GM06990 (cell line): ENCODE measurements at regions not wholly inside any gene's neighbourhood (a gene's known extent, or its start where the extent isn't known, plus 50 kb on each side); places are given as distances from the start of the nearest gene placed in this dataset.

Experiments
- DNase-seq: peaks from one replicate; pipeline ENCODE4 v3.0.0-alpha.2; 2011; ENCODE audit not compliant: insufficient read length; ENCODE audit errors: extremely low read depth
- H3K27me3 ChIP-seq: replicated peaks from 2 replicates; pipeline ENCODE4 v1.6.0; 2011; ENCODE audit warnings: low read length; ENCODE audit not compliant: control insufficient read depth, insufficient read depth
- H3K36me3 ChIP-seq: 2 replicates; pipeline ENCODE4 v1.5.1; 2011; ENCODE audit warnings: low read length; ENCODE audit not compliant: control insufficient read depth, insufficient read depth
- H3K4me3 ChIP-seq: replicated peaks from 2 replicates; pipeline ENCODE4 v1.5.1; 2011; ENCODE audit warnings: low read depth, mild to moderate bottlenecking, control low read depth, low read length
- TF ChIP-seq, protein P1 (sequence below): IDR thresholded peaks from 2 replicates; pipeline ENCODE4 v1.5.1; 2011; ENCODE audit warnings: low read length, control low read depth, mild to moderate bottlenecking, inconsistent platforms; ENCODE audit not compliant: insufficient read depth, poor library complexity, severe bottlenecking

DNA sequence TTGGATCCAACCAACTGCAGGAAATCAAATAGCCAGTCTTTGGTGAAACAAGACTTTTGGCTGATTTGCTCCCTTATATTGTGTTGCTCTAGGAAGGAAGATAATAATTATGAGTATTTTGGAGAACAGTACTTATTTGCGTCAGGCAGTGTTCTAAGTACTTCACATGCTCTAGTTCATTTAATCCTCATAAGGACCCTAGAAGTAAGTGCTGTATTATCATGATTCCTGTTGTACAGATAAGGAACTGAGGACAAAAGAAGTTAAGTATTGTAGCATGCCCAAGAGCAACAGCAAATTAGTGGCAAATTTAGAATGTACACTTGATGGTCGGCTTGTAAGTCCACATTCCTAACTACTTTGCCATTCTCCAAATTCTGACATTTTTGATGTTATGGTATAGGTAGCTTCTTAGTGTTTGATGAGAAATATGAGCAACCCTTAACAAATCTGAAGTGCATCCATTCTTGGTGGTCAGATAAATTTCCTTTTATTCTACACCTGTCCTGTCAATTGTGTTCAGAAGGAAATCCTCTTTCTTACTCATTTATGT, 72.0 kb downstream of the SPRY1 start:
- Histone ChIP-seq H3K4me3 (no peak overlapping the region), H3K27me3 (no peaks in the 10 kb centered on the region), H3K36me3 (no peaks in the 10 kb centered on the region)
- DNase-seq = no peak
- TF ChIP-seq, protein P1, sequence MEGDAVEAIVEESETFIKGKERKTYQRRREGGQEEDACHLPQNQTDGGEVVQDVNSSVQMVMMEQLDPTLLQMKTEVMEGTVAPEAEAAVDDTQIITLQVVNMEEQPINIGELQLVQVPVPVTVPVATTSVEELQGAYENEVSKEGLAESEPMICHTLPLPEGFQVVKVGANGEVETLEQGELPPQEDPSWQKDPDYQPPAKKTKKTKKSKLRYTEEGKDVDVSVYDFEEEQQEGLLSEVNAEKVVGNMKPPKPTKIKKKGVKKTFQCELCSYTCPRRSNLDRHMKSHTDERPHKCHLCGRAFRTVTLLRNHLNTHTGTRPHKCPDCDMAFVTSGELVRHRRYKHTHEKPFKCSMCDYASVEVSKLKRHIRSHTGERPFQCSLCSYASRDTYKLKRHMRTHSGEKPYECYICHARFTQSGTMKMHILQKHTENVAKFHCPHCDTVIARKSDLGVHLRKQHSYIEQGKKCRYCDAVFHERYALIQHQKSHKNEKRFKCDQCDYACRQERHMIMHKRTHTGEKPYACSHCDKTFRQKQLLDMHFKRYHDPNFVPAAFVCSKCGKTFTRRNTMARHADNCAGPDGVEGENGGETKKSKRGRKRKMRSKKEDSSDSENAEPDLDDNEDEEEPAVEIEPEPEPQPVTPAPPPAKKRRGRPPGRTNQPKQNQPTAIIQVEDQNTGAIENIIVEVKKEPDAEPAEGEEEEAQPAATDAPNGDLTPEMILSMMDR = no peak

DNA sequence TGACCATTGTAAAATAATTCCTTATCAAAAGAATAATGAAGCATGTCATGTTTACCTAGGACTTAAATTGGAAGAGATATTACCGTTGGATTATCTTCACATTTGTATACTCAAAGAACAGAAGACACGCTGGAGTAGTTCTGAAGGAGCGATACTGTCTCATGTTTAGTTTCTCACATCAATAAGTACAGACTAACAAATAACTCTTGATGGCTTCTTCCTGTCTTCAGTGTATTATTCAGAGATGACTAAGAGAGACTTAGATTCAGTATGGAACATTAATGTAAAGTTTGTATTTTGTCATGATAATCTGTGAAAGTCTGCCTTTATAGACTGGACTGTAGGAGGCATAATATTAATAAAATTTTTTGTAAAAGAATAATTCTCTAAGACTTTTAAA, 72.7 kb downstream of the SPRY1 start:
- DNase-seq = no peak
- no peak overlapping the region for H3K4me3 ChIP-seq
- TF ChIP-seq, protein P1 = no peak
- no peaks in the 10 kb centered on the region for H3K27me3 ChIP-seq
- no peaks in the 10 kb centered on the region for H3K36me3 ChIP-seq

DNA sequence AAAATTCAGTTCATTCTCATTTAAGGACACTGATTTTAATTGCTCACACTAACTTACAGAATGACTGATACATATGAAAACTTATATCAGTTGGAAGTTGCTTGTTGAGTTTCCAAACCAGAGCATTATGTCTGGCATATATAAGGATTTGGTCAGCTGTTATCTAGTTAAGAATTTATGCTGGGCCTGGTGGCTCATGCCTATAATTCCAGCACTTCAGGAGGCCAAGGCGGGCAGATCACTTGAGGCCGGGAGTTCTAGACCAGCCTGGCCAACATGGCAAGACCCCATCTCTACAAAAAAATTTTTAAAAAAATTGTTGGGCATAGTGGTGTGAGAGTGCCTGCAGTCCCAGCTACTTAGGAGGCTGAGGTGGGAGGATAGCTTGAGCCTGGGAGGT, 73.1 kb downstream of the SPRY1 start:
- Histone ChIP-seq H3K36me3 (no peaks in the 10 kb centered on the region), H3K4me3 (no peak overlapping the region), H3K27me3 (no peaks in the 10 kb centered on the region)
- no peak for DNase-seq
- TF ChIP-seq, protein P1 = no peak

DNA sequence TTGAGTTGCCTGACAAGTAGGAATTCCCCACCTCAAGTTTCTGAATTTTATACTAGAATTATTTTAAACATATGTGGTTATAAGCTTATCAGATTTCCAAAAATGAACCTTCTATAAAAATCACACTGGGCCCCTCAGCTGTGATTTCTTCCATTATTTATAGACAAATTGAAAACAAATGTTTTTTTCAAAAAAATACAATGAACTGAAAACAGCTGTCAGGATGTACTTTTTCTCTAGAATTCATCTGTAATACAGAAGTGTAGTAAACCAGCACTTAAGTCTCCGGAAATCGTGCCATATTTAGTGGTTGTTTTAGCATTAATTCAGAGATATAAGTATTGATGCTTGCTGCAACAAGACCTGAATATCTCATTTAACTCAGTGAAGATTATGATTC, 74.0 kb downstream of the SPRY1 start:
- DNase-seq = no peak
- no peaks in the 10 kb centered on the region for H3K36me3 ChIP-seq

DNA sequence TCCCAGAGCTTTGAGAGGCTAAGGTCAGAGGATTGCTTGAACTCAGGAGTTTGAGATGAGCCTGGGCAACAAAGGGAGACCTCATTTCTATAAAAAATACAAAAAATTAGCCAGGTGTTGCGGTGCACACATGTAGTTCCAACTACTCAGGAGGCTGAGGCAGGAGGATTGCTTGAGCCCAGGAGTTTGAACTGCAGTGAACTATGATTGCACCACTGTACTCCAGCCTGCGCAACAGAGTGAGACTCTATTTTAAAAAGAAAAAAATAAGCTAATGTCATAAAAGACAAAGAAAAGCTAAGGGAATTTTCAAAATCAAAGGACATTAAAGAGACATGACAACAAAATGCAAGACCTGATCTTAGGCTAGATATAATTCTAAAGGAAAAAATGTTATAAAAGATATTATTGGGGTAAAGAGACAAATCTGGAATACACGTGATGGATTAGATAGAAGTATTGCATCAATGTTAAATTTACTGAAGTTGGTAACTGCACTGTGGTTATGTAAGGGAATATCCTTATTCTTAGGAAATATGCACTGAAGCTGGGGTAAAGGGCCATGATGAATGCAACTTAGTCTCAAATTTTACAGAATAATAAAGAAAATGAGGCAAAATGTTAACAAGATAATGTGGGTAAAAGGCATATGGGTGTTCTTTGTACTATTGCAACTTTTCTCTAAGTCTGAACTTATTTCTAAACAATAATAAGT, 75.2 kb downstream of the SPRY1 start:
- TF ChIP-seq, protein P1 = no peak
- no peak overlapping the region for H3K4me3 ChIP-seq
- no peak for DNase-seq
- no peaks in the 10 kb centered on the region for H3K36me3 ChIP-seq
- H3K27me3 ChIP-seq = no peaks in the 10 kb centered on the region

More for the DNA sequence above, 74.0 kb downstream of the SPRY1 start:
- Histone ChIP-seq H3K27me3 (no peaks in the 10 kb centered on the region), H3K4me3 (no peak overlapping the region)
- TF ChIP-seq, protein P1 = no peak

DNA sequence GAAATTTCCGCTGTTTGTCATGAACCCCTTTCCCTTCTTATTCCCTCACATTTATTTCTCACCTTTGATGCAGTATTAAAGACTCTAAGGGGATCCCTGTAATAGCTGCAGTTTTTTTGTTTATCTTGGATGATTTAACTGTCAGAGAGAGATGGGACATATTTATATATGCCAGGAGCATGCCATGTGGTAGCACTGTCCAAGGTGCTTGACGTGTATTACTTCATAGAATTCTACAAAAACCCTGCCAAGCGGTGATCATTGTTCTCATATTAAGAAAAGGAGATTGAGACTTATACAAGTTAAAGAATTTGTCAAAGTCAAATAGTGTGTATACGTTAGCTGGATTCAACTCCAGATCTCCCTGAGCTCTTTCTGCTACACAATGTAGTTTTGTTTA, 78.2 kb downstream of the SPRY1 start:
- no peak for DNase-seq
- TF ChIP-seq, protein P1 = no peak
- Histone ChIP-seq H3K27me3 (no peaks in the 10 kb centered on the region), H3K4me3 (no peak overlapping the region), H3K36me3 (no peaks in the 10 kb centered on the region)
